Uterus (tissue), 3 donors: ENCODE measurements at regions not wholly inside any gene's neighbourhood (a gene's known extent, or its start where the extent isn't known, plus 50 kb on each side); places are given as distances from the start of the nearest gene placed in this dataset.

Experiments
- DNase-seq, 2 donors: peaks; one replicate each; pipeline ENCODE4 v3.0.0-alpha.2; 2019 to 2020
- H3K27ac ChIP-seq, 2 donors: fragments of 200-600 bp; sonication (generic); 1 replicate in 1 of 2; 2 replicates in 1 of 2; pipeline ENCODE4 v1.5.1; 2016 to 2018
- H3K27me3 ChIP-seq, 2 donors: fragments of 200-600 bp; sonication (generic); one replicate each; pipeline ENCODE4 v1.5.1; 2018 to 2019; ENCODE audit warnings: control low read depth in 1 of 2
- H3K36me3 ChIP-seq, 2 donors: fragments of 200-600 bp; sonication (generic); one replicate each; pipeline ENCODE4 v1.5.1; 2019; ENCODE audit warnings: control low read depth in 1 of 2
- H3K4me1 ChIP-seq, 2 donors: fragments of 200-600 bp; sonication (generic); one replicate each; pipeline ENCODE4 v1.5.1; 2018 to 2019; ENCODE audit warnings: control low read depth in 1 of 2
- H3K4me3 ChIP-seq, 2 donors: fragments of 200-600 bp; sonication (generic); 1 replicate in 1 of 2; 2 replicates in 1 of 2; pipeline ENCODE4 v1.5.1; 2018 to 2019; ENCODE audit warnings: mild to moderate bottlenecking in 1 of 2
- H3K9me3 ChIP-seq, 2 donors: fragments of 200-600 bp; sonication (generic); one replicate each; pipeline ENCODE4 v1.5.1; 2019; ENCODE audit warnings: control low read depth in 1 of 2
- CTCF ChIP-seq, 4 experiments: fragments of 200-600 bp in 2 of 4; fragments of 450-650 bp in 2 of 4; sonication (generic) in 2 of 4; IDR thresholded peaks; one replicate each; pipeline ENCODE4 v1.5.1; 2016 to 2019; ENCODE audit warnings: antibody characterized with exemption in 4 of 4, mild to moderate bottlenecking in 2 of 4, moderate library complexity in 1 of 4
- POLR2A ChIP-seq, 2 donors: fragments of 450-650 bp; IDR thresholded peaks; one replicate each; pipeline ENCODE4 v1.6.1; 2016; ENCODE audit warnings: antibody characterized with exemption in 2 of 2, mild to moderate bottlenecking in 1 of 2, moderate library complexity in 1 of 2
- intact Hi-C: fragments of 100-400 bp; cut with DNase I; formaldehyde crosslinking; loops from one replicate; pipeline ENCODE4 v1.15.1; 2023; ENCODE audit warnings: low total_unique reads
- donor health status: DM: yes; HTN: yes; CAD: no.

- H3K4me1 ChIP-seq, result peaks cover 3 to 12% of the 10 kb centered on the region in 2 donors
- intact Hi-C loops, result no loop called here
- H3K27me3 ChIP-seq, result no peaks in the 10 kb centered on the region
- no peaks in the 10 kb centered on the region for H3K9me3 ChIP-seq
- no peaks in the 10 kb centered on the region for H3K36me3 ChIP-seq
- DNase-seq, result peak; percentile 81 to 83
- no peak for TF ChIP-seq CTCF (IDR thresholded peaks at IDR 0.05)
- peak in 1 of 2 donors; percentile 28 for TF ChIP-seq POLR2A (IDR thresholded peaks at IDR 0.05)
- H3K27ac ChIP-seq, result peak overlapping the region; percentile 89 to 95
- peak overlapping the region; percentile 24 to 33 for H3K4me3 ChIP-seq
Measured at GRCh38 chr9:110126986-110127864, 80.7 kb downstream of the C9orf152 start.

GRCh38 chr9:110128664-110129329 lies 79.2 kb downstream of the C9orf152 start:
- no peak for TF ChIP-seq POLR2A (IDR thresholded peaks at IDR 0.05)
- no peak for TF ChIP-seq CTCF (IDR thresholded peaks at IDR 0.05)
- Histone ChIP-seq H3K4me1 (peaks cover 3 to 12% of the 10 kb centered on the region in 2 donors), H3K36me3 (no peaks in the 10 kb centered on the region), H3K4me3 (no peak overlapping the region), H3K27me3 (no peaks in the 10 kb centered on the region), H3K27ac (peak overlapping the region; percentile 89 to 95), H3K9me3 (no peaks in the 10 kb centered on the region)
- intact Hi-C loops, result no loop called here
- no peak for DNase-seq

GRCh38 chr9:110129425-110129824 lies 78.5 kb downstream of the C9orf152 start:
- TF ChIP-seq POLR2A (IDR thresholded peaks at IDR 0.05) (no peak), CTCF (IDR thresholded peaks at IDR 0.05) (no peak)
- peak overlapping the region; percentile 89 to 95 for H3K27ac ChIP-seq
- H3K36me3 ChIP-seq, result no peaks in the 10 kb centered on the region
- no peak overlapping the region for H3K4me3 ChIP-seq
- H3K4me1 ChIP-seq, result peaks cover 3 to 8% of the 10 kb centered on the region in 2 donors
- no peak for DNase-seq
- H3K27me3 ChIP-seq, result no peaks in the 10 kb centered on the region
- intact Hi-C loops, result no loop called here
- no peaks in the 10 kb centered on the region for H3K9me3 ChIP-seq

- H3K27me3 ChIP-seq, result no peaks in the 10 kb centered on the region
- no peak overlapping the region for H3K4me3 ChIP-seq
- no peaks in the 10 kb centered on the region for H3K36me3 ChIP-seq
- no peak for DNase-seq
- no peak for TF ChIP-seq CTCF (IDR thresholded peaks at IDR 0.05)
- TF ChIP-seq POLR2A (IDR thresholded peaks at IDR 0.05), result no peak
- H3K4me1 ChIP-seq, result peaks cover 3 to 5% of the 10 kb centered on the region in 2 donors
- intact Hi-C loops, result no loop called here
- no peaks in the 10 kb centered on the region for H3K9me3 ChIP-seq
- no peak overlapping the region for H3K27ac ChIP-seq
Measured at GRCh38 chr9:110130211-110130610, 77.7 kb downstream of the C9orf152 start.
